HG03354 (cell line): ENCODE measurements at regions not wholly inside any gene's neighbourhood (a gene's known extent, or its start where the extent isn't known, plus 50 kb on each side); places are given as distances from the start of the nearest gene placed in this dataset.

Experiments used
- ATAC-seq: cut with Tn5 transposase; IDR thresholded peaks from one replicate; pipeline ENCODE4 v1.9.1; 2021; ENCODE audit warnings: mild to moderate bottlenecking; ENCODE audit not compliant: unreplicated experiment, poor library complexity, severe bottlenecking

DNA sequence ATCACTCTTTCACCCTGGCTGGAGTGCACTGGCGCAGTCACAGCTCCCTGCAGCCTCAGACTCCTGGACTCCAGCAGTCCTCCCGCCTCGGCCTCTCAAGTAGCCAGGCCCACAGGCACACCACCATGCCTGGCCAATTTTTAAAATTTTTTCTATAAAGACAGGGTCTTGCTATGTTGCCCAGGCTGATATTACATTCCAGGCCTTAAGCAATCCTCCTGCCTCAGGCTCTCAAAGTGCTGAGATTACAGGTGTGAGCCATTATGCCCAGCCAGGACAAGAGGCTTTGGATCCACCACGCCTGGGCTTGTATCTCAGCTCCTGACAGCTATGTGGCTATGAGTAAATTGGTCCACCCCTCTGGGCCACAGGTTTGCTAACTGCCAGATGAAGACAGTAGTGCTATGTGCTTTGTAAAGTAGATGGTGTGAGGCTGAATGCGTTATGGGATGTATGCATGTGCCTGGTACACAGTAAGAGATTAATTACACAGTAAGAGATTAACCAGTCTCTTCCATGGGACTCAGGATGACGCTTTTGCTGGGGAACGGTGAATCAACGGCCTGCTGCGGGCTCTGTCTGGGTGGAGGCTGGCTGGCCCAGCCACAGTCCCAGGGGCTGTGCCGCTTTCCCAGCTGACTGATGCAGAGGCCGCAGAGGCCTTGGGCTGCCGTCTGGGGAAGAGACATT is 53.3 kb upstream of the NCOR2 start:
- no peak for ATAC-seq

DNA sequence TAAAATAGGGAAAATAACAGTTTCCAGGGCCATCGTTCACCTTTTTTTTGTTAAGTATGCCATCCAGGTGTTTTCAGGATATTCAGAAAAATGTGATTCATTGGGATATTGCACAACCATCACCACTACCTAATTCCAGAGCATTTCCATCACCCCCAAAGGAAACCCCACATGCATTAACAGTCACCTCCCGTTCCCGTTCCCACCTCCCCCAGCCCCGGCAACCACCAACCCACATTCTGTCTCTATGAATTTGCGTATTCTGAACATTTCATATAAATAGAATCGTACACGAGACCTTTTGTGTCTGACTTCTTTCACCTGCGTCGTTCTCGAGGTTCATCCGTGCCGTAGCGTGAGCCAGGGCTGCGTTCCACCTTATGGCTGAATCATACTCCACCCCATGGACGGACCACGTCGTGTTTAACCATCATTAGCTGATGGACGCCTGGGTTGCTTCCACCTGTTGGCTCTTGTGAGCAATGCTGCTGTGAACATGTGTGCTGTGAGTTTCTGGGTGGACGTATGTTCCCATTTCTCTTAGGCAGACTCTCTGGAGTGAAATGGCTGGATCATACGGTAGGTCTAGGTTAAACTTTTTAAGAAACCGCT is 51.0 kb upstream of the NCOR2 start:
- no peak for ATAC-seq

DNA sequence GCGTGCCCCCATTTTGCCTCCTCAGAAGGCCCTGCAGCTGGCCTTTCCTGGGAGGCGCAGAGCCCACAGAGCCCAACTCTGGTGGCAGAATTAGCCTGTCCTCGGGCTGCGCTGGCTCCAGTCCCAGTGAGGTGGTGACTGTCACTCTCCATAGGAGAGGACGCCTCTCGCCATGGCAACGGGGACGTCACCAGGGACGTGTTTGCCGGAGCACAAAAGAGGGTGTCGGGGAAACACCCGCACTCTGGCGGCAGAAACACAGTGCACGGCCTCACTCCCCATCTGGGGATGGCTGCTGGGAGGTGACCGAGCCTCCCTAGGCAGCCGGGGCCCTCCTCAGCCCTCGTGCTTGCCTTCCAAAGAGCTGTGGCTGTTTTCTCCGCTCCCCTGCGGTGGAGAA is 50.2 kb upstream of the NCOR2 start:
- ATAC-seq = no peak
